CD4-positive, CD25-positive, alpha-beta regulatory T cell (primary cell): ENCODE measurements at regions not wholly inside any gene's neighbourhood (a gene's known extent, or its start where the extent isn't known, plus 50 kb on each side); places are given as distances from the start of the nearest gene placed in this dataset.
A peak's percentile ranks its signal among the peaks of the same experiment; 100 is the strongest.

Experiments
- ATAC-seq, 2 donors: fragments of 150-1000 bp; cut with Tn5 transposase; one replicate each; pipeline ENCODE4 v1.10.0; 2021; ENCODE audit warnings: low read depth in 2 of 2, moderate number of reproducible peaks in 2 of 2, moderate library complexity in 1 of 2
- DNase-seq, 3 donors: peaks; one replicate each; pipeline versions ENCODE4 v3.0.0 to v3.0.0-alpha.2; 2012 to 2022; ENCODE audit warnings: mixed read lengths in 1 of 3
- H3K27ac ChIP-seq: one replicate; pipeline ENCODE4 v1.7.0; 2013; ENCODE audit warnings: mild to moderate bottlenecking, low read length; ENCODE audit not compliant: insufficient read depth, poor library complexity, severe bottlenecking
- H3K27me3 ChIP-seq: one replicate; pipeline ENCODE4 v1.7.0; 2013; ENCODE audit warnings: low read length; ENCODE audit not compliant: control insufficient read depth, insufficient read depth
- H3K36me3 ChIP-seq: one replicate; pipeline ENCODE4 v1.7.0; 2013; ENCODE audit warnings: mild to moderate bottlenecking, low read length, moderate library complexity; ENCODE audit not compliant: control insufficient read depth, insufficient read depth
- H3K4me1 ChIP-seq: 2 replicates; pipeline ENCODE4 v1.7.0; 2013; ENCODE audit warnings: mild to moderate bottlenecking, low read length; ENCODE audit not compliant: insufficient read depth, control insufficient read depth, poor library complexity, severe bottlenecking
- H3K4me3 ChIP-seq: one replicate; pipeline ENCODE4 v1.7.0; 2013; ENCODE audit warnings: low read depth, mild to moderate bottlenecking, low read length, moderate library complexity
- H3K9me3 ChIP-seq, 2 experiments: 1 replicate in 1 of 2; 2 replicates in 1 of 2; pipeline ENCODE4 v1.7.0; 2013; ENCODE audit warnings: low read length in 2 of 2, mild to moderate bottlenecking in 1 of 2, moderate library complexity in 1 of 2; ENCODE audit not compliant: control insufficient read depth in 2 of 2
- H3K27ac Mint-ChIP-seq, 3 donors: one replicate each; pipeline ENCODE4 v1.8.0; 2020 to 2022; ENCODE audit warnings: mild to moderate bottlenecking in 3 of 3, mixed read lengths in 3 of 3, moderate library complexity in 2 of 3
- H3K27me3 Mint-ChIP-seq: one replicate; pipeline ENCODE4 v1.8.0; 2022; ENCODE audit warnings: mild to moderate bottlenecking, mixed read lengths
- H3K36me3 Mint-ChIP-seq: one replicate; pipeline ENCODE4 v1.8.0; 2020; ENCODE audit warnings: mixed read lengths
- H3K4me1 Mint-ChIP-seq, 4 donors: one replicate each; pipeline ENCODE4 v1.8.0; 2020 to 2022; ENCODE audit warnings: mixed read lengths in 4 of 4, mild to moderate bottlenecking in 1 of 4
- H3K4me3 Mint-ChIP-seq, 4 donors: one replicate each; pipeline ENCODE4 v1.8.0; 2020 to 2022; ENCODE audit warnings: mild to moderate bottlenecking in 4 of 4, mixed read lengths in 4 of 4, moderate library complexity in 3 of 4
- H3K9me3 Mint-ChIP-seq, 7 donors: one replicate each; pipeline ENCODE4 v1.8.0; 2020 to 2022; ENCODE audit warnings: mixed read lengths in 7 of 7, mild to moderate bottlenecking in 3 of 7, moderate library complexity in 2 of 7

- Mint-ChIP-seq H3K27me3 (no peaks in the 10 kb centered on the region), H3K27ac (no peak overlapping the region), H3K4me1 (no peaks in the 10 kb centered on the region), H3K9me3 (peaks cover 3 to 23% (median 7%) of the 10 kb centered on the region in 7 donors), H3K4me3 (no peak overlapping the region), H3K36me3 (no peaks in the 10 kb centered on the region)
- no peaks in the 10 kb centered on the region for H3K4me1 ChIP-seq
- no peaks in the 10 kb centered on the region for H3K36me3 ChIP-seq
- no peak overlapping the region for H3K4me3 ChIP-seq
- no peak overlapping the region for H3K27ac ChIP-seq
- H3K27me3 ChIP-seq, result no peaks in the 10 kb centered on the region
- H3K9me3 ChIP-seq, result peaks cover 0 to 2% of the 10 kb centered on the region in 2 experiments
- ATAC-seq (no peak), DNase-seq (no peak)
These were observed 233.5 kb upstream of the KHDRBS2 start for GRCh38 chr6:62519574-62519973.

- peak overlapping the region in 1 of 3 donors; percentile 48 for H3K27ac Mint-ChIP-seq
- ATAC-seq (no peak), DNase-seq (no peak)
- no peaks in the 10 kb centered on the region for H3K36me3 Mint-ChIP-seq
- no peaks in the 10 kb centered on the region for H3K4me1 ChIP-seq
- no peaks in the 10 kb centered on the region for H3K27me3 ChIP-seq
- H3K27me3 Mint-ChIP-seq, result no peaks in the 10 kb centered on the region
- peaks cover 3 to 24% (median 7%) of the 10 kb centered on the region in 7 donors for H3K9me3 Mint-ChIP-seq
- H3K9me3 ChIP-seq, result peaks cover 0 to 5% of the 10 kb centered on the region in 2 experiments
- no peak overlapping the region for H3K4me3 Mint-ChIP-seq
- H3K36me3 ChIP-seq, result no peaks in the 10 kb centered on the region
- no peaks in the 10 kb centered on the region for H3K4me1 Mint-ChIP-seq
- no peak overlapping the region for H3K27ac ChIP-seq
- no peak overlapping the region for H3K4me3 ChIP-seq
These were observed 230.5 kb upstream of the KHDRBS2 start for GRCh38 chr6:62516291-62517141.

DNA sequence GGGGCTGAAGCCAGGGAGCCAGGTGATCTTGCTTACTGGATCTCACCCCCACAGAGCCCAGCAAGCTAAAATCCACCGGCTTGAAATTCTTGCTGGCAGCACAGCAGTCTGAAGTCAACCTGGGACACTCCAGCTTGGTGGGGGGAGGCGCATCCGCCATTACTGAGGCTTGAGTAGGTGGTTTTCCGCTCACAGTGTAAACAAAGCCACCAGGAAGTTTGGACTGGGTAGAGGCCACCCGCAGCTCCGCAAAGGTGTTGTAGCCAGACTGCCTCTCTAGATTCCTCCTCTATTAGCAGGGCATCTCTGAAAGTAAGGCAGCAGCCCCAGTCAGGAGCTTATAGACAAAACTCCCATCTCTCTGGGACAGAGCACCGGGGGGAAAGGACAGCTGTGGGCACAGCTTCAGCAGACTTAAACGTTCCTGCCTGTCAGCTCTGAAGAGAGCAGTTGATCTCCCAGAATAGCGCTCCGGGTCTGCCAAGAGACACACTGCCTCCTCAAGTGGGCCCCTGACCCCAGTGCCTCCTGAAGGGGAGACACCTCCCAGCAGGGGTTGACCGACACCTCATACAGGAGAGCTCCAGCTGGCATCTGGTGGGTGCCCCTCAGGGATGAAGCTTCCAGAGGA is 206.3 kb upstream of the KHDRBS2 start:
- H3K27me3 ChIP-seq, result no peaks in the 10 kb centered on the region
- no peak overlapping the region for H3K4me3 ChIP-seq
- Mint-ChIP-seq H3K27me3 (no peaks in the 10 kb centered on the region), H3K9me3 (peaks cover 0 to 34% (median 12%) of the 10 kb centered on the region in 7 donors), H3K27ac (no peak overlapping the region), H3K4me1 (no peaks in the 10 kb centered on the region), H3K36me3 (no peaks in the 10 kb centered on the region), H3K4me3 (no peak overlapping the region)
- no peak for ATAC-seq
- DNase-seq, result no peak
- H3K27ac ChIP-seq, result no peak overlapping the region
- H3K4me1 ChIP-seq, result no peaks in the 10 kb centered on the region
- peaks cover 0 to 9% of the 10 kb centered on the region in 2 experiments for H3K9me3 ChIP-seq
- H3K36me3 ChIP-seq, result no peaks in the 10 kb centered on the region

DNA sequence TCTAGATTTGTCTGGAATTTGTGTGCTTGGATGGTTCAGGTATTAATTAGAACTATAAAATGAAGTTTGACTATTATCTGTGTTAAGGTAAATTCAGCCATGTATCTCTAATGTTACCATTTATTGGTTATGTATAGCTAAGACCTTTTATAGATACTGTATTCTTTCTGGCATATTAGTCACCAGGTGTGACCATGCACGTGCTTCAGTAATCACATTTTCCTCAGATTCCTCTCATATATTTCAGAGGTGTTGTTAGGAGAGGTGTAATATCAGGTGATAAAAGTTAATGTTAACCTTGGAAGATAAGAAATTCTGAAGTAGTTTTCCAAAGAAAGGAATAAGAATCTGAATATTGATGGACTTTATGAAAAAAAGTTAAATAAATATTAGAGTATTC is 194.5 kb upstream of the KHDRBS2 start:
- Mint-ChIP-seq H3K4me3 (no peak overlapping the region), H3K9me3 (peaks cover 0 to 12% (median 2%) of the 10 kb centered on the region in 7 donors), H3K27me3 (no peaks in the 10 kb centered on the region), H3K27ac (no peak overlapping the region), H3K36me3 (no peaks in the 10 kb centered on the region), H3K4me1 (no peaks in the 10 kb centered on the region)
- no peaks in the 10 kb centered on the region for H3K9me3 ChIP-seq
- H3K27ac ChIP-seq, result no peak overlapping the region
- no peak overlapping the region for H3K4me3 ChIP-seq
- no peaks in the 10 kb centered on the region for H3K27me3 ChIP-seq
- ATAC-seq, result no peak
- no peak for DNase-seq
- no peaks in the 10 kb centered on the region for H3K36me3 ChIP-seq
- H3K4me1 ChIP-seq, result no peaks in the 10 kb centered on the region

DNA sequence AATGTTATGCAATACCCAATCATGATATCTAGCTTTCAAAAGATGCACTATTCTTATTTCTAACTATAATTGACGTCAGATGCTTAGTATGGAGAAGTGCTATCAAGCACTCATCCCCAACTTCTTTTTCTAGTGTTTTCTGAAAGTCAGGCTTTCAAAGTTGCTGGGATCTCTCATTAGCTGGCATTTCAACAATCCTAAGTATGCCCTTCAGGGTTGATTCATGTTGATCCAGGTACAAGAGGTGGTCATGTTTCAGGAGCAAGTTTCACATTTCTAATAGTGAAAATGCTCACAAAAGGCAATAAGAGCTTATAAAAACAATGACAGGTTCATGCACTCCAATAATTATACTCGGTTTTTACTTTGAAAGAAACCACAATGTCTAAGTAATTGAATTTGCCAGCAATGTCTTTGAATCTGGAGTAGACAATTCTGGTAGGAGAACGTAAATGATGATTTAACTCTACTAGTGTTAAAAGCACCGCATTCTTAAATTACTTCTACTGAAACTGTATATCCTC is 193.7 kb upstream of the KHDRBS2 start:
- Histone ChIP-seq H3K36me3 (no peaks in the 10 kb centered on the region), H3K4me3 (no peak overlapping the region), H3K4me1 (no peaks in the 10 kb centered on the region), H3K27ac (no peak overlapping the region), H3K27me3 (no peaks in the 10 kb centered on the region), H3K9me3 (no peaks in the 10 kb centered on the region)
- Mint-ChIP-seq H3K27ac (no peak overlapping the region), H3K4me1 (no peaks in the 10 kb centered on the region), H3K36me3 (no peaks in the 10 kb centered on the region), H3K9me3 (peaks cover 0 to 16% (median 2%) of the 10 kb centered on the region in 7 donors), H3K27me3 (no peaks in the 10 kb centered on the region), H3K4me3 (no peak overlapping the region)
- ATAC-seq, result no peak
- DNase-seq, result no peak

DNA sequence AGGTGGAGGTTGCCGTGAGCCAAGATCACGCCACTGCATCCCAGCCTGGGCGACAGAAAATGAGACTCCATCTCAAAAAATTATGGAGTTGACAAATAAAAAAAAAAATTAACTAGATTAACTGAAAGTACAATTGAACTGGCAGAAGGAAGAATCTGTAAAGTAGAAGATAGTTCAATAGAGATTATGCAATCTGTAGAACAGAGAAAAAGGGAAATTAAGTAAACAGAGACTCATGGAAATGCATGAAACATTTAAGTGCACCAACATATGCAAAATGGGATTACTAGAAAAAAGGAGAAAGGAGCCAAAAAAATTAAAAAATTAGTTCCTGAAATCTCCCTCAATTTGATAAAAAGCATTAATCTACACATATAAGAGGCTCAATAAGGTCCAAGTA is 188.8 kb upstream of the KHDRBS2 start:
- no peaks in the 10 kb centered on the region for H3K27me3 Mint-ChIP-seq
- no peaks in the 10 kb centered on the region for H3K4me1 Mint-ChIP-seq
- H3K9me3 Mint-ChIP-seq, result peaks cover 0 to 33% (median 8%) of the 10 kb centered on the region in 7 donors
- no peak for DNase-seq
- no peak overlapping the region for H3K4me3 ChIP-seq
- no peak overlapping the region for H3K27ac Mint-ChIP-seq
- no peak overlapping the region for H3K27ac ChIP-seq
- H3K9me3 ChIP-seq, result no peaks in the 10 kb centered on the region
- H3K36me3 Mint-ChIP-seq, result no peaks in the 10 kb centered on the region
- no peaks in the 10 kb centered on the region for H3K36me3 ChIP-seq
- ATAC-seq, result no peak
- no peaks in the 10 kb centered on the region for H3K27me3 ChIP-seq
- no peak overlapping the region for H3K4me3 Mint-ChIP-seq
- no peaks in the 10 kb centered on the region for H3K4me1 ChIP-seq

DNA sequence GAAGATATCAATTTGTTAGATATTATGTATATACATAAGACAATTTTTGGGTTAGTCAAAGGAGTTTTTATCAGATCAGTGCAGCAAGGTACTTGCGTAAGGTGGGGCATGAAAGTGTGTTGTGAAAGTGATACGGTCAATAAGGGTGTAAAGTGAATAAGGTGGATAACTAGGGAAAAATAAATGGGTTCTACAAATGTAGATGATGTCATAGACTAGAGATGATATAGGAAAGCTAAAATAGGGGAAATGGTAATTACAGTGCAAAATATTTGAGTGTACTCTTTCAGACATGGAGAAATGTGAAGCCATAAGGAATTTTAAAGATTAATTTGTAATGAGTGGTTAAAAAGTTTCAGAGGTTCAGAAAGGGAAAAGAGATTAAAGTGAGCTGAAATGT is 180.6 kb upstream of the KHDRBS2 start:
- Mint-ChIP-seq H3K9me3 (peaks cover 1 to 10% (median 8%) of the 10 kb centered on the region in 7 donors), H3K27ac (no peak overlapping the region), H3K4me3 (no peak overlapping the region), H3K27me3 (no peaks in the 10 kb centered on the region), H3K36me3 (no peaks in the 10 kb centered on the region), H3K4me1 (no peaks in the 10 kb centered on the region)
- H3K27me3 ChIP-seq, result no peaks in the 10 kb centered on the region
- no peak overlapping the region for H3K4me3 ChIP-seq
- H3K36me3 ChIP-seq, result no peaks in the 10 kb centered on the region
- DNase-seq (no peak), ATAC-seq (no peak)
- H3K9me3 ChIP-seq, result no peaks in the 10 kb centered on the region
- no peak overlapping the region for H3K27ac ChIP-seq
- no peaks in the 10 kb centered on the region for H3K4me1 ChIP-seq
